Endometrium (tissue), 2 donors: ENCODE measurements at regions not wholly inside any gene's neighbourhood (a gene's known extent, or its start where the extent isn't known, plus 50 kb on each side); places are given as distances from the start of the nearest gene placed in this dataset.

ENCODE experiments used
- FAIRE-seq: peaks from 2 replicates; lab custom pipeline; 2012; peaks lifted over from hg19 to GRCh38; lab: Jason Lieb, UNC
- donor health status: control.
- donor health status: control.

DNA sequence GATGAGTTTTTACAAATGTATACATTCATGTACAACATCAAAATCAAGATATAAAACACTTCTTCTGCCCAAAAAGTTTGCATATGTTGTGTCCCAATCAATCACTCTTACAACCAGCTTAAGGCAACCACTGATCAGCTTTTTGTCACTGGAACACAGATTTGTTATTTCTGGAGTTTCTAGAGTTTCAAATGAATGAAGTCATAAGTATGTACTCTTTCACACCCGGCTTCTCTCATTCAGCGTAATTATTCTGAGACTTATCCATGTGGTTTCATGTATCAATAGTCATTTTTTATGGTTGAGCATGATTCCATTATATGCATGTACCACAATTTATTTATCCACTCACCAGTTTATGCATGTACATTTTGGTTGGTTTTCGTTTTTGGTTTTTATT lies 53.0 kb upstream of the CORO2B start:
- FAIRE-seq: no peak

DNA sequence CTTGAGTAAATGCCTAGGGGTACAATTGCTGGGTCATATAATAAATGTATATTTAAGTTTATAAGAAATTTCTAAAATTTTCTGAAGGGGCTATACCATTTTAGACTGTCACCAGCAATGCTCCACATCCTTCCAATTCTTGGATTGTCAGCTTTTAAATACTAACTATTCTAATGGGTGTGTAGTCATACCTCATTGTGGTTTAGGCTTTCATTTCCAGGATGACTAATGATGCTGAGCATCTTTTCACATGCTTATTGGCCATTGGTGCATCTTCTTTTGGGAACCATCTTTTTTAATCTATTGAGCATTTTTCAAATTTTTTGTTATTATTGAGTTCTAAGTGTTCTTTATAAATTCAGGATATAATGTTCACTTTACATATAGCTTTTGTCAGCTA lies 52.5 kb upstream of the CORO2B start:
- no peak for FAIRE-seq

DNA sequence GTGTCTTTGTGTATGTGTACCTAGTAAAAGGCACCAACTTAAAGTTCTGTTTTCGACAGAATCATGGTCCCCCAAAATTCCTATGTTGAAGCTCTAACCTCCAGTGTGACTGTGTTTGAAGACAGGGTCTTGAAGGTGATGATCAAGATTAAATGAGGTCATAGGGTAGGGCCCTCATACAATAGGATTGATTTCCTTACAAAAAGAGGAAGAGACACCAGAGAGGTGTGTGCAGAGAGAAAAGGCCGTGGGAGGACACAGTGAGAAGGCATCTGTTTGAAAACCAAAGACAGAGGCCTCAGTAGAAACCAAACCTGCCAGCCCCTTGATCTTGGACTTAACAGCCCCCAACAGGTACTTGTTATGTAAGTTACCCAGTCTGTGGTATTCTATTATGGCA lies 52.0 kb upstream of the CORO2B start:
- FAIRE-seq: no peak

DNA sequence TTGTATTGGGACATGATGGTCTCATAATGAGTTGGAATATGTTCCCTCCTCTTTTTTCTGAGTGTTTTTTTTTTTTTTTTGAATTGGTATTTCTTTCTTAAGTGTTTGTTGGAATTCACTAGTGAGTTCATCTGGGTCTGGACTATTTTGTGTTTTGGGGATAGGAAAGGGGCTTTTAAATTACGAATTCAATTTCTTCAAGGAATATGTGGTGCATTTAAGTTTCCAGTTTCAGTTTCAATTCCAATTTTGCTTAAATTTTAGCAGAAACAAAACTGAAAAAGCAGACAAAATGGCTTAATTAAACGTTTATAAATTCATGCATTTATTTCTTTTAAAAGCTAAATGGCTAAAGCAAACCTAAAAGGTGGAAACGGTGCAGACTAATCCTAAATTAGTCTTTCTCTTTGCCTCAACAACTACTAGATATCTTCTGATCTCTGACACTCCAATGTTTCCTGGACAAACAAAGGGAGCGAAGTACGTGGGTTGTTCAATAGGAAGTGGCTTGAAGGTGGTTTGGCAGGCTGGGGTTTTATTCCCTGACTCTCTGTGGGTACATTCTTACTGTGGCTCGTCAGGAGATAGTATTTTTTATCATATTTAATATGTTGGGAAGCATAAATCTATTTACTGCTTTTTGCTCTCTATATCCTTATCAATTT lies 50.0 kb upstream of the CORO2B start:
- no peak for FAIRE-seq
